ENCODE measurements at regions not wholly inside any gene's neighbourhood (a gene's known extent, or its start where the extent isn't known, plus 50 kb on each side); places are given as distances from the start of the nearest gene placed in this dataset.

DNA sequence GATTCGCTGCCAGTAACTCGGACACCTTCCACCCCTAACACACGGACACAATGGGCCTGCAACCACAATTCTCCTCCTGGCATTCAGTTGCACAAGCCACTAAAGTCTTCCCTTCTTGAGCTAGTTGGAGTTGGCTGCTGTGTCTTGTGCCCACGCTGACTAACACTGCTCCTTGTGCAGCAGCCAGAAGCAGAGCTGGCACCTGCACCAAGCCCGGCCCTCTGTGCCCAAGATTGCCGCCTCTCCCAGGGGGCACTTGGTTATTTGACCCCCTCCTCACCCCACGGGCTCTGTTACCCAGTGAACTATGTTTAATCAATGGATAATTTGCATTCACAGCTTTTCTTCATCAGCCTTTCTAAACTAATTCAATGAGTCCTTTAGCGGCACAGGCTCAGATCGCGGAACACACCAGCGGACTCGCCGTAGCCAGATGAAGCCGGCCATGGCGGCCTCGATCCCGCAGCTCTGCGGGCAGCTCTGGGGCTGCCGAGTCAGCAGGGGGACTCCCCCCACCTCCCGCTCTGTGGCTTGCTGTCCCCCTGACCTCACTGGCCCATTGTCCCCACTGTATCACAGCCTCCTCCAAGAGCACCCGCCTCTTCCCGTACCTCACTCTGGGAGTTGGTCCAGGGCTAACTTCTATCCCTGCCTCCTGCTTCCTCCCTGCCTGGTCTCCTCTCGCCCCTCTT lies 94.8 kb upstream of the AFDN start:
- DNase-seq (ENCODE audit: extremely low read depth, low read depth): no peak

DNA sequence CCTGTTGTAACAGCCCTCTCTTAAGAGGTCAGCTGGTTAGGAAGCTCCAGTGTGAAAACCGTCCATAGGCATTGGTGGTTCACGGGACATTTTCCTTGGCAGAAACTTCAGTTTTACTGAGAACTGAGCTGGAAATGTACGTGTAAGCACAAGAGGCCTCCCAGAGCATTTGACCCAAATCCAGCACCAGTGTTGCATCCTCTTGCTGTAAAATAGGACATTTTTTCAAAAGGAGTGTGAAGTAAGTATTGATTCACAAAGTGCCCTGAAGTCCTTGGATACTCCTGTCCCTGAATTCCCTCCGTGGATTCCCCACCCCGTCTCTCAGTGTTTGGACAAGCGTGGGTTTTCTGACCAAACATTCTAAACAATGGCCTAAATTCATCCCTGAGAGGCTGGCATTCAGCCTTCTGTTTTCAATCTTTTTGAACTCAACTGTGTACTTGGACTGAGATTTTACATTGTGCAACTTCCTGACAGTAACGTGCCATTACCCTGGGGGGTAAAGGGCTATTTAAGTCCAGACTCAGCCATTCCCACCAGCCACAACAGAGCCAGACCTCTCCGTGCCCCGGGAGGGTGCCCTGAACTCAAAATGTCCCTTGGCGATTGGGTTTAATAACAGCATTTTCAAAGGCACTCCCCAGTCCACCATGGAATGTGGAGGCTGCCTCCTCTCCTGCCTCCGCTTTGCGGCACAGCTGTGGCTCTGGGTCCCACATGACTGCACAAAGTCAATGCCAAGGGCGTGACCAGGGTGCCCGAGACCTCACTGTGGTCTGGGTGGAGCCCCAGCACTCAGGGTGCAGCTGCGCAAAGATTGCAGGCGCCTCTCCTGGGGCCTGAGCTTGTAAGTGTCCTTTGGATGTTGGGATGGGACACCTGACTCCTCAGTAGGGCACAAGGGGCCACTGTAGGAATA lies 92.7 kb upstream of the AFDN start:
- DNase-seq (ENCODE audit: extremely low read depth, low read depth): no peak

- DNase-seq (ENCODE audit: extremely low read depth, low read depth): no peak
Measured at GRCh38 chr6:167734662-167735083, 92.0 kb upstream of the AFDN start.

DNA sequence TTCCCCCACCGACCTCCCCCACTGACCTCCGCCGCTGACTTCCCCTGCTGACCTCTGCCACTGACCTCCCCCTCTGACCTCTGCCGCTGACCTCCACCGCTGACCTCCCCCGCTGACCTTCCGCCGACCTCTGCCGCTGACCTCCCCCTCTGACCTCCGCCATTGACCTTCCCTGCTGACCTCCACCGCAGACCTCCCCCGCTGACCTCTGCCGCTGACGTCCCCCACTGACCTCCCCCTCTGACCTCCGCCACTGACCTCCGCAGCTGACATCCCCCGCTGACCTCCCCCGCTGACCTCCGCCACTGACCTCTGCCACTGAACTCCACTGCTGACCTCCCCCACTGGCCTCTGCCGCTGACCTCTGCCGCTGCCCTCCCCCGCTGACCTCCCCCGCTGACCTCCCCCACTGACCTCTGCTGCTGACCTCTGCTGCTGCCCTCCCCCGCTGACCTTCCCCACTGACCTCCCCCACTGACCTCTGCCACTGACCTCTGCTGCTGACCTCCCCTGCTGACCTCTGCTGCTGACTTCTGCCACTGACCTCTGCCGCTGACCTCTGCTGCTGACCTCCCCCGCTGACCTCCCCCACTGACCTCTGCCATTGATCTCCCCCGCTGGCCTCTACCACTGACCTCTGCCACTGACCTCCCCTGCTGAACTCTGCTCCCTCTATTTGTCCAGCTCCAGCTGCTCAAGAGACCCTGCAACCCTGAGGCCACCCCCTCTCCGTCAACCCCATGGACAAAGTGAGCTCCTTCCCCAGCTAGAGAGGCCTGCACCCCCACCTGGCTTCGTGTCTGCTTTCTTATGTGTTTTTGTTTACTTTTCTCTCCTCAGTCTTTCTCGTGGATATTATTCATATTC lies 91.4 kb upstream of the AFDN start:
- DNase-seq (ENCODE audit: extremely low read depth, low read depth): no peak

- DNase-seq (ENCODE audit: extremely low read depth, low read depth): no peak
Measured at GRCh38 chr6:167735951-167736288, 90.8 kb upstream of the AFDN start.

GRCh38 chr6:167736486-167737204 lies 90.1 kb upstream of the AFDN start:
- DNase-seq (ENCODE audit: extremely low read depth, low read depth): no peak

DNA sequence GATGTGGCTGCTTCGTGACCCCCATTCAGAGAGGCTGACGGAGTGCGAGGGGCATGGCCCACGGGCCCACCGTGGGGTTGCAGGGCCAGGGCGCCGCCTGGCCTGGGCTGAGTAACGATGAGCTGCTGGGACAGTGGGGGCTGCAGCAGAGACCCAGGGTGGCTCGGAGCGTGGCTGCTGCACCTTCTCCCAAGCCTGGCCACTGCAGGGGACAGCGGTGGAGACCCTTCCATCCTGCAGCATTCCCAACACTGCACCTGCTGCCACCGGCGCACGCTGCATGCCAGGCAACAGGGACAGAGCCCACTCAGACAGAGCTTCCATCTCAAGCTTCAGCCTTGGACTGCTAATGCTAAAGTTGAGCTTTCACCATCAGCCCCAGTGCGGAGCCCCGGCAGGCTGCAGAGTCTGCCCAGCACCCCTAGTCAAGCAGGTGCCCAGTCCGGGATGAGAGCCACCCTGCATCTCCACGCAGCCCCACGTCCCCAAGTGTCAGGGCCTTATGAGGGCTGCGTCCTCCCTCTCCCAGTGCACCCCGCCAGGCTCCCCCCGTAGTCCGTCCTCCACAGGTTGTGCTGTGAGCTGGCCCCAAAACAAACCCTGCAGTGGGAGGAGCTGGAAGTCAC lies 89.4 kb upstream of the AFDN start:
- no peak for DNase-seq (ENCODE audit: extremely low read depth, low read depth)

- DNase-seq (ENCODE audit: extremely low read depth, low read depth): no peak
Measured at GRCh38 chr6:167738386-167738785, 88.3 kb upstream of the AFDN start.

- DNase-seq (ENCODE audit: extremely low read depth, low read depth): no peak
Measured at GRCh38 chr6:167739721-167740475, 86.8 kb upstream of the AFDN start.

- DNase-seq (ENCODE audit: extremely low read depth, low read depth): no peak
Measured at GRCh38 chr6:167742719-167743303, 83.9 kb upstream of the AFDN start.

- DNase-seq (ENCODE audit: extremely low read depth, low read depth): no peak
Measured at GRCh38 chr6:167744681-167745669, 81.7 kb upstream of the AFDN start.

DNA sequence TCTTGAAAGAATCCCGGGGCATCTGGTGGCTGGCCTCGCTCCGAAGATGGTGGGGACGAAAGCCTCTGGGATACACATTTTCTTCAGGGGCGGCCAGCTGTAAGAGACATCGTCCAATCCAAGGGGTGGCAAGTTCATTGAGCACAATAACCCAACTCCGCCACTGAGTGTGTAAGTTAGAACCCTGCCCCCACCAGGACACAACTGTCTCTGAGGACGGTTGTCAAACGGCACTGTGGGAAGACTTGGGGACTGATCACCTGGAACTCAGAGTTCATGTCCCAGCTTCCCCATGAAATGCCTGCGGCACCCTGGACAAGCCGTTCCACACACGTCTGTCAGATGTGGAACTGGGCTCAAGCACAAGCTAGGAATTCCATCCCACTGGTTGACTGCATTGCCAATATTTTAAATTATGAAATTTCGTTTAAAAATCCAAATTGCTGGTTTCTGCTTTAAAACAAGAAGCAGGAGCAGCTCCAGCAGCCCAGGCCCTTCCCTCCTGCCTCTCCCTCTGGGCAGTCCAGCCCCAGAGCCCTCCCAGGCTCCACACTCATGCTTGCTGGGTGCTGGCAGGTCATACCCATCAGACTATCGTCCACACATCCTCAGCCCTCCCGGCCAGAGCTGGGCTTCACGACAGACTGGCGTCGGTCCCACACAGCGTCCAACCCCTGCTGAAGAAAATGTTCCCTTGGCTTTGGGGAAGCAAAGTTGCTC lies 80.9 kb upstream of the AFDN start:
- no peak for DNase-seq (ENCODE audit: extremely low read depth, low read depth)

DNA sequence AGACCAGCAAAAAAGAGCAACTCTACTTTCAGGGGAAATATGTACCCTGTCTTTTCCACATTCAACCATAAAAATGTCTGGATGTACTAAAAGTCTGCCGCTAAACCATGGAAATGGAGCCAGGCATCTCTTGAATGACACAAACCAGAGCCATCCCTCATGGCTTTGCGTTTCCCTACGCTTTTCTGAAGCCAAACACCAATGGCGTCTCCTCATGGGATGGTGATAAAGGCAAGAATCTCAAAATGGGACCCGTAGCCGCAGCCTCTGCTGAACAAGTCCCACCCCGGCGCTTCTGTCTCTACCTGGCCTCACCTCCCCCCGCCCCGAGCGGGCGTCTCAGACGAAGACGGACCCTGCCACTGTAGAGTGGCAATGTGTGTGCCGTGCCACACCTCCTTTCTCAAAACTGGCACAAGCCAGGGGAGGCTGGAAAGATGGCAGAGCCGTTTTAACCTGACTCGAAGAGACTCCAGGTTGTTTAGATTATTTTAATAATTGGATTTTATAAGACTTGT lies 80.3 kb upstream of the AFDN start:
- no peak for DNase-seq (ENCODE audit: extremely low read depth, low read depth)

DNA sequence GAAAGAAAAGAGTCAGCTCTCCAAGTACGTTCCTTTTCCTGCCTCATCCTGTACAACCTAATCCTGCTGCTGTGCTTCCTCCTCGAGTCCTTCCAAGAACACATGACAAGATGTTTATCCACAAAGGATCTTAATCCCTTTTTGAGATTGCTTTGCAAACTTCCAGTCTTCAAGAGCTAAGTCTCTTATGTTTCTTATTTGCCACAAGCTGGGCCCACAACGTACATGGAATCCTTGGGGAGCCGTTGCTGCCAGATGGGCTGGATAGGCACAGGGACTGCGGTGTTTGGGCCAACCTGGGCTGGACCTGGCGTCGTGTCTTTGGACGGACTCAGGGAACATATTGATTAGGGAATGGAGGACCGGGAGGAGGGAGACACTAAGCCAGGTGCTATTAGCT lies 79.7 kb upstream of the AFDN start:
- DNase-seq (ENCODE audit: extremely low read depth, low read depth): no peak

- no peak for DNase-seq (ENCODE audit: extremely low read depth, low read depth)
Measured at GRCh38 chr6:167747645-167748044, 79.1 kb upstream of the AFDN start.

DNA sequence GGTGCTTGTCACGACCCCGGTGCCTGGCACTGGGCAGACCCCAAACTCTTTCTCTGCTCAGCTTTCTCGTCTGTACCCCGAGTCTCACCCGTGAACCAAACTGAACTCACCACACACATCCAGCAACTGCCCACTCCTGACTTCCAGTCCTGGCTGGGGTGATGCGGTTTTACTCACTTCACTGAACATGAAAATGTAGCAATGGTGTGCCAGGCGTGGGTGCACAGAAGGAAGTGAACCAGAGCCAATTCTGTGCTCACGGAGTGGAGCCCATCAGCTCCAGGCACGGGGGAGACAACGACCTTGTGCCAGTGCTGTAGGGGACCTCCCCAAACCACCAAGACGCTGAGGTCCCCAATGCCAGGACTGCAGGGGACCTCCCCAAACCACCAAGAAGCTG lies 78.7 kb upstream of the AFDN start:
- no peak for DNase-seq (ENCODE audit: extremely low read depth, low read depth)

Measured in NCI-H460 (cell line).